Liver (tissue), 3 donors: ENCODE measurements at regions not wholly inside any gene's neighbourhood (a gene's known extent, or its start where the extent isn't known, plus 50 kb on each side); places are given as distances from the start of the nearest gene placed in this dataset.

Experiments
- HNF4G ChIP-seq: IDR thresholded peaks from 2 replicates; pipeline ENCODE4 v1.6.1; 2016; ENCODE audit warnings: antibody characterized with exemption
- TAF1 ChIP-seq: conservative IDR thresholded peaks from 2 replicates; pipeline ENCODE4 v1.6.1; 2016; ENCODE audit warnings: antibody characterized with exemption, mild to moderate bottlenecking
- TF ChIP-seq, protein P1 (sequence below): fragments of 150-350 bp; IDR thresholded peaks from 2 replicates; pipeline ENCODE4 v1.5.1; 2017; ENCODE audit warnings: improper control_type of control experiment, low read depth, low read length; ENCODE audit not compliant: missing input control
- donor health status: healthy.
- donor health status: healthy.

DNA sequence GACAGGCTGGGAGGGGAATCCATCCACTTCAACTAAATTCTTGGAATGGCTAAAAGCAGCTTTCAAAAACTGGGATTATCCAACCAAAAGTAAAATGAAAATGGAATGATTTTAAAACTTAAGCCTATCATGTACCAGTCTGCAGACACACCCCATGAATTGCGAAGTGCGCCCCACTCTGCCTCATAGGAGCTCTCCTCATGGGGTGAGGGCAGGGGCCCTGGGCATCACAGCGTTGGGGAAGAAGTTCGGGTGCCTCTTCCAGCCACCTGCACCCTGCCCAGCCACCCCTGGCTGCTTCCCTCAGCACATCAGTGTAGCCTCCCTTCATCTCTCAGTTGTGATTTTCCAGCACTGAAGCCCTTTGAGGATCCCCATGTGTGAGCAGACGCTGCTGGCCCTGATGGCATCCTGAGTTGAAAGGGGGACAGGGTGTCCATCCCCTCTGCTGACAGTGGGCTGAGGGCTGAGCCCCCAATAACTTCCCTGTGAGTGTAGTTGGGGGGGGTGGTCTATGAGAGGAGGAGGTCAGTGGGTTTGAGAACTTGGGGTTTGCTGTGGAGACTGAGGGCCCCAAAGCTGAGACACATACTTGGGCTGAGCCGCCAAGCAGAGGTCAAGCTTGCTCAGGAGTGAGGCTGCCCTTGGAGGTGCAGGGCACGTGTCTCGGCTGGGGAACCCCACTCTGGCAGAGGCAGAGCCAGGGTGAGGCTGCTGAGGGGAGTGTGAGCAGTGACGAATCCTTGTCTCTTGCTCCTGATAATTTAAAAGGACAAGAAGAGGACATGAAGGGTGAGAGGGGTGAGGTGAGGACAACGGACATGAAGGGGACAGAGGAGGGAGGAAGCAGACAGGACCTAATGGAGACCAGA lies 542.1 kb downstream of the TCERG1L start:
- TF ChIP-seq, protein P1, sequence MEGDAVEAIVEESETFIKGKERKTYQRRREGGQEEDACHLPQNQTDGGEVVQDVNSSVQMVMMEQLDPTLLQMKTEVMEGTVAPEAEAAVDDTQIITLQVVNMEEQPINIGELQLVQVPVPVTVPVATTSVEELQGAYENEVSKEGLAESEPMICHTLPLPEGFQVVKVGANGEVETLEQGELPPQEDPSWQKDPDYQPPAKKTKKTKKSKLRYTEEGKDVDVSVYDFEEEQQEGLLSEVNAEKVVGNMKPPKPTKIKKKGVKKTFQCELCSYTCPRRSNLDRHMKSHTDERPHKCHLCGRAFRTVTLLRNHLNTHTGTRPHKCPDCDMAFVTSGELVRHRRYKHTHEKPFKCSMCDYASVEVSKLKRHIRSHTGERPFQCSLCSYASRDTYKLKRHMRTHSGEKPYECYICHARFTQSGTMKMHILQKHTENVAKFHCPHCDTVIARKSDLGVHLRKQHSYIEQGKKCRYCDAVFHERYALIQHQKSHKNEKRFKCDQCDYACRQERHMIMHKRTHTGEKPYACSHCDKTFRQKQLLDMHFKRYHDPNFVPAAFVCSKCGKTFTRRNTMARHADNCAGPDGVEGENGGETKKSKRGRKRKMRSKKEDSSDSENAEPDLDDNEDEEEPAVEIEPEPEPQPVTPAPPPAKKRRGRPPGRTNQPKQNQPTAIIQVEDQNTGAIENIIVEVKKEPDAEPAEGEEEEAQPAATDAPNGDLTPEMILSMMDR: no peak
- TF ChIP-seq HNF4G (no peak), TAF1 (no peak)
